NCI-H2029 (cell line): ENCODE measurements at regions not wholly inside any gene's neighbourhood (a gene's known extent, or its start where the extent isn't known, plus 50 kb on each side); places are given as distances from the start of the nearest gene placed in this dataset.

Experiments used
- DNase-seq: peaks from one replicate; lab custom pipeline; 2025; lab: John Stamatoyannopoulos, UW

GRCh38 chr2:118738524-118739308 is 108.7 kb downstream of the EN1 start:
- DNase-seq: no peak

GRCh38 chr2:118738106-118738505 is 109.3 kb downstream of the EN1 start:
- DNase-seq: no peak

GRCh38 chr2:118737684-118738083 is 109.8 kb downstream of the EN1 start:
- DNase-seq: no peak

GRCh38 chr2:118732432-118732831 is 115.0 kb downstream of the EN1 start:
- no peak for DNase-seq

GRCh38 chr2:118731413-118731812 is 116.0 kb downstream of the EN1 start:
- no peak for DNase-seq

- DNase-seq: no peak
Observed at GRCh38 chr2:118730405-118730804, 117.0 kb downstream of the EN1 start.

- no peak for DNase-seq
Observed at GRCh38 chr2:118729760-118730159, 117.7 kb downstream of the EN1 start.

GRCh38 chr2:118728984-118729383 is 118.5 kb downstream of the EN1 start:
- no peak for DNase-seq

GRCh38 chr2:118726821-118727220 is 120.6 kb downstream of the EN1 start:
- DNase-seq: no peak

GRCh38 chr2:118723394-118723793 is 124.1 kb downstream of the EN1 start:
- DNase-seq: no peak

GRCh38 chr2:118722976-118723375 is 124.5 kb downstream of the EN1 start:
- no peak for DNase-seq

- DNase-seq: no peak
Observed at GRCh38 chr2:118721817-118722551, 125.5 kb downstream of the EN1 start.

- DNase-seq: no peak
Observed at GRCh38 chr2:118720866-118721265, 126.6 kb downstream of the EN1 start.

- DNase-seq: no peak
Observed at GRCh38 chr2:118718921-118719320, 128.5 kb downstream of the EN1 start.

GRCh38 chr2:118716102-118716501 is 131.3 kb downstream of the EN1 start:
- no peak for DNase-seq

GRCh38 chr2:118714118-118714517 is 133.3 kb downstream of the EN1 start:
- no peak for DNase-seq

- no peak for DNase-seq
Observed at GRCh38 chr2:118711603-118712002, 135.8 kb downstream of the EN1 start.

- DNase-seq: no peak
Observed at GRCh38 chr2:118710481-118710880, 137.0 kb downstream of the EN1 start.

- DNase-seq: no peak
Observed at GRCh38 chr2:118709786-118710185, 137.7 kb downstream of the EN1 start.

GRCh38 chr2:118706844-118707243 is 140.6 kb downstream of the EN1 start:
- DNase-seq: no peak

GRCh38 chr2:118706371-118706770 is 141.1 kb downstream of the EN1 start:
- no peak for DNase-seq

GRCh38 chr2:118705032-118705431 is 142.4 kb downstream of the EN1 start:
- DNase-seq: no peak

- DNase-seq: no peak
Observed at GRCh38 chr2:118699447-118700175, 147.8 kb downstream of the EN1 start.
